AG09309 (cell line): ENCODE measurements at regions not wholly inside any gene's neighbourhood (a gene's known extent, or its start where the extent isn't known, plus 50 kb on each side); places are given as distances from the start of the nearest gene placed in this dataset.

ENCODE experiments used
- DNase-seq: peaks from one replicate; pipeline ENCODE4 v3.0.0-alpha.2; 2010; ENCODE audit warnings: low read depth
- H3K4me3 ChIP-seq: 2 replicates; pipeline ENCODE4 v1.5.1; 2011; ENCODE audit warnings: mild to moderate bottlenecking, low read depth, low read length, moderate library complexity; ENCODE audit not compliant: control insufficient read depth
- TF ChIP-seq, protein P1 (sequence below): IDR thresholded peaks from 2 replicates; pipeline ENCODE4 v1.5.1; 2011; ENCODE audit warnings: mild to moderate bottlenecking, low read depth, low read length, inconsistent platforms; ENCODE audit not compliant: insufficient read depth, control insufficient read depth; ENCODE audit errors: missing control alignments

DNA sequence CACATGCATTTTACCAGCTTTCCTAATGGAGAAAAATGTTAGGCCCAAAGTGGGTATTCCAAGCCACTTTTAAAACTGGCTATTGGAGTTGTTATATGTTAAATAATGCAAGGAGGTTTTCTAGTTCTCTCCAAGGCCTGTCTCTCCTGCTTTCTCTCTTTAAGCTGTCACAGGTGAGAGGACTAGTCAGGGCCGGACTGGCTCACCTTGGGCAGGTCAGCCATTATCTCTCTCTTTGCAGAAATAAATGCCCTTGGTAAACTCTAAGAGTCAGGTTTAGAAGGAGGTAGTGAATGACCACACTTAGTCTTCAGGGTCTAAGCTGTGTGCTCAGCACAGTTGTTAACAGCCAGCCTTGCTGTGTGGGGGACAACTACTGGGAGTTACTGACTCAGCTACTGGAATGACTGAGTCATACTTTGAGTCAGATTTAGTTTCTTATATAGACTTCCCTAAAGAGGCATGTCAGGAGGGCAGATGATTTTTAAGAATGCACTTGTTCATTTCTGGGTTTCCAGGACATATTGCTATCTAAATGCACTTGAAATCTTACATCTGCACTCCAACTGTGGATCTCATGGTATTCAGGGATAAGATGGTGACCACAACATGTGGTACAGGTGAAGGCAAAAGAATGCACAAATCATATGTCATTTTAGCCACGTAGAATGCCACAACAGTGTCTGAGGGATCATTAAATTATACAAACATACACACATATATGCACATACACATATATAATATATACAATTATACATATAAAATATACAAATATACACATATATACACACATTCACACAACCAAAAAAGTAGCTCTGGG, 719.4 kb downstream of the EPM2A start:
- DNase-seq, result peak; percentile 76
- no peak overlapping the region for H3K4me3 ChIP-seq
- TF ChIP-seq, protein P1, sequence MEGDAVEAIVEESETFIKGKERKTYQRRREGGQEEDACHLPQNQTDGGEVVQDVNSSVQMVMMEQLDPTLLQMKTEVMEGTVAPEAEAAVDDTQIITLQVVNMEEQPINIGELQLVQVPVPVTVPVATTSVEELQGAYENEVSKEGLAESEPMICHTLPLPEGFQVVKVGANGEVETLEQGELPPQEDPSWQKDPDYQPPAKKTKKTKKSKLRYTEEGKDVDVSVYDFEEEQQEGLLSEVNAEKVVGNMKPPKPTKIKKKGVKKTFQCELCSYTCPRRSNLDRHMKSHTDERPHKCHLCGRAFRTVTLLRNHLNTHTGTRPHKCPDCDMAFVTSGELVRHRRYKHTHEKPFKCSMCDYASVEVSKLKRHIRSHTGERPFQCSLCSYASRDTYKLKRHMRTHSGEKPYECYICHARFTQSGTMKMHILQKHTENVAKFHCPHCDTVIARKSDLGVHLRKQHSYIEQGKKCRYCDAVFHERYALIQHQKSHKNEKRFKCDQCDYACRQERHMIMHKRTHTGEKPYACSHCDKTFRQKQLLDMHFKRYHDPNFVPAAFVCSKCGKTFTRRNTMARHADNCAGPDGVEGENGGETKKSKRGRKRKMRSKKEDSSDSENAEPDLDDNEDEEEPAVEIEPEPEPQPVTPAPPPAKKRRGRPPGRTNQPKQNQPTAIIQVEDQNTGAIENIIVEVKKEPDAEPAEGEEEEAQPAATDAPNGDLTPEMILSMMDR, result no peak

DNA sequence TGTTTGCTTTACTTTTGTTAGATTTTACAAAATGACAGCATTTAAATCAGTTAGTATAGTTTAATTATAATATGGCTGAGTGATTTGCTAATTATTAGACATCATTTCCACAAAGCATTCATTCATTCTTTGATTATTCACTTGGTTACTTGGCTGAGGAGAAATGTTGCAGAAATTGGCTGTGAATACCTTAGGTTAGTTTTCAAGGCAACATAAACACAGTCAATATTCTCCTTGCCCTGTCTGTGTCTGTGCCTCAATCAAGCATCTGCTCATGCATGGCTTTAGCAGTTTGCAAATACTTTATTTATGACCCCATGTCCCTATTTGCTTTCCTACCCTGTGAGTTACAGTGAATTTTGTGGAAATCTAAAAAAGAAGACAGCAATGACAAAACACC, 718.3 kb downstream of the EPM2A start:
- TF ChIP-seq, protein P1, result no peak
- no peak for DNase-seq
- no peak overlapping the region for H3K4me3 ChIP-seq

DNA sequence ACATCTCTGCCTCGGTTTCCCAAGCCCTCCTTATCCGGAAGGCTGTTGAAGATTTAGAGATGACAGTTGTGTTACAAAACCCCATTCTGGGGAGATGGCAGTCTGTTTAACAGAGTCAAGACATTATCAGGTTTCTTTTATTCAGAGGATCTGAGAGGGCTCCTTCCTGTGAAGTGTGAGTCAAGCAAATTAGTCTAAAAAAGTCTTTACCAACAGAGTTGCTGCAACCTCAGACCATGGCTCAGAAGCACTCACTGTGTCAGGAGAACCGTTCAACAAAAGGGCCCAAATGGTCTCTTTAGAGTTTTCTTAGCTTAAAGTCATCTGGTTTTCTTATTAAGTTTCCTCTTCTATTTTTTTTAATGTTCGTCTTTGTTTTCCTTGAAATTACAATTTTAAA, 717.8 kb downstream of the EPM2A start:
- no peak overlapping the region for H3K4me3 ChIP-seq
- TF ChIP-seq, protein P1, result no peak
- DNase-seq, result no peak

DNA sequence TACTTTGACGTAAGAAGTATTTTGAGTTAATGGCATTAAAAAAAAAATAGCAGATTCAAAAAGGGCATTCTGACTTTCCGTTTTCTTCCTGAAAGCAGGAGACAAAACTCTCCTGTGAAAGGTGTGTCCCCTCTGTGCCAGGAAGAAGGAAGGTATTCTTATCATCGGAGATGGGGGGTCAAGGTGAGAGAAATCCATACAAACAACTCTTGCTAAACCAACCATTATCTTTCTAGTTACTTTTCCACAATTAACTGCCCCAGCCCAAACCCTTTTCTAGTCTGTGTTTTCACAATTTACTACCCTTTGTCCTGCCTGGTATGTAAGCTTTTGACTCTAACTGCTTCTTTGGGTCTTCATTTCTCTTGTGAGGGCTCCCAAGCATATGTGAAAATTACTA, 717.3 kb downstream of the EPM2A start:
- TF ChIP-seq, protein P1, result no peak
- DNase-seq, result no peak

DNA sequence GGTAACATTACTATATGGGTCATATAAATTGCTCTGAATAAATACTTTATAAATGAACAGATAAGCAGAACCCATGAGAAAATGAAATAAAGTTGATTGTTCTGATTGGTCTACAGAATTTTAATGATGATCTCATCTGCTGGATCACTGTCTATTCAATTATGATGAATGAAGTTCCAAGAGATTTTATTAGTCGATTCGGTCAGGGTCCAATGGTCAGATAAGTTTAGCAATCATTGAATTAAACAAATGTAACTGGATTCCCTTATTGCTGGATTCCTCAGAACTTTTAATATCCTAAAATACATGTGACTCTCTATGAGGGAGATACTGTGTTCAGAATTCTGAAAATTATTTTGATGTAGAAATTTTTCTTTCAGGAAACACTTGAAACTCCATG, 715.2 kb downstream of the EPM2A start:
- H3K4me3 ChIP-seq, result no peak overlapping the region
- TF ChIP-seq, protein P1, result no peak
- DNase-seq, result no peak

More for the DNA sequence above, 717.3 kb downstream of the EPM2A start:
- H3K4me3 ChIP-seq, result no peak overlapping the region

DNA sequence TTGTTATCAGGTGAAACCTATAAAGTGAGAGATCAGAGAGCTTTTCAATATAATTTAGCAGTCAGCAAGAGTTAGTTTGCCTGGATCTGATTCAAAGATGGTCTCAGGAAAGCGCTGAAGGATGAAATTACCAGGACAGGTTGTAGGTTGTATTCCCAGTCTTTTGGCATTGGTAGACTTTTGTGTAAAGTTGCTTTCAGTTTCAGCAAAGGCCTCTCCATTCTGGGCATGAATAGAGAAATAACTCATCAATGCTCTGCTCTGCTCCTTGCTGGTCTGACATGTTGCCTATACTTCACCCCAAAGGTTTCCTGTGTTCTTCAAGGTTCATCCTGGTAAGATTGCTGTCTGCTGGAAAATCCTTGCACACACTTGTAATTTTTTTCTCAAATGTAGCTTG, 714.8 kb downstream of the EPM2A start:
- no peak for DNase-seq
- TF ChIP-seq, protein P1, result no peak
- no peak overlapping the region for H3K4me3 ChIP-seq
